ENCODE measurements at regions not wholly inside any gene's neighbourhood (a gene's known extent, or its start where the extent isn't known, plus 50 kb on each side); places are given as distances from the start of the nearest gene placed in this dataset.
"Not testable (repeated sequence)": the region's sequence is repeated elsewhere in the genome, so short reads cannot be mapped to it uniquely, and the experiment has no call there.

DNA sequence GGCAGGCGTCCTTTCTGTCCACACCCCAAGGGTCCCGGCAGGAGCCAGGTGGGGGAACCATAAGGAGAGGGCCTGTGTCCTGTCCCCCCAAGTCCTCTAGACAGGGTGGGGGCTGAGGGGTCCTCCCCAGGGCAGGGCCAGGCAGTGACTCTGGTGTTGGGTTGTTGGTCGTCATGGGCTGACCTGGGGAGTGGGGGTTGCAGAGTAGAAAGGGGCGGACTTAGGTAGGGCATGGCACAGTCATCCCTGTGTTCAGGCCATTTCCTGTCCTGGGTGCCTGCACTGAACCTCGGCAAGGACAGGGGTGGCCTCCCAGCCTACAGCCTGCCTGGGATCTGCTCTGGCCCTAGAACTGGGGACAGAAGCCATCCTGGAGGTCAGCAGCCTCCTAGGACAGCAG lies 356.2 kb downstream of the TMEM121 start:
- no peaks in the 10 kb centered on the region for H3K36me3 ChIP-seq (ENCODE audit: insufficient read depth, low read length, poor library complexity, severe bottlenecking)
- no peaks in the 10 kb centered on the region for H3K4me1 ChIP-seq (ENCODE audit: insufficient read depth, low read length, poor library complexity, severe bottlenecking)
- peaks cover 29% of the 10 kb centered on the region for H3K27me3 ChIP-seq (replicated peaks; ENCODE audit: insufficient read depth, low read depth, low read length, poor library complexity)
- ChIA-PET CTCF (no interaction called here), POLR2A (ENCODE audit: low non-redundant PET) (no interaction called here)
- no peak for TF ChIP-seq EZH2 (IDR thresholded peaks at IDR 0.05; ENCODE audit: borderline replicate concordance, low read depth, low read length, poor library complexity, severe bottlenecking)
- TF ChIP-seq, protein P1, sequence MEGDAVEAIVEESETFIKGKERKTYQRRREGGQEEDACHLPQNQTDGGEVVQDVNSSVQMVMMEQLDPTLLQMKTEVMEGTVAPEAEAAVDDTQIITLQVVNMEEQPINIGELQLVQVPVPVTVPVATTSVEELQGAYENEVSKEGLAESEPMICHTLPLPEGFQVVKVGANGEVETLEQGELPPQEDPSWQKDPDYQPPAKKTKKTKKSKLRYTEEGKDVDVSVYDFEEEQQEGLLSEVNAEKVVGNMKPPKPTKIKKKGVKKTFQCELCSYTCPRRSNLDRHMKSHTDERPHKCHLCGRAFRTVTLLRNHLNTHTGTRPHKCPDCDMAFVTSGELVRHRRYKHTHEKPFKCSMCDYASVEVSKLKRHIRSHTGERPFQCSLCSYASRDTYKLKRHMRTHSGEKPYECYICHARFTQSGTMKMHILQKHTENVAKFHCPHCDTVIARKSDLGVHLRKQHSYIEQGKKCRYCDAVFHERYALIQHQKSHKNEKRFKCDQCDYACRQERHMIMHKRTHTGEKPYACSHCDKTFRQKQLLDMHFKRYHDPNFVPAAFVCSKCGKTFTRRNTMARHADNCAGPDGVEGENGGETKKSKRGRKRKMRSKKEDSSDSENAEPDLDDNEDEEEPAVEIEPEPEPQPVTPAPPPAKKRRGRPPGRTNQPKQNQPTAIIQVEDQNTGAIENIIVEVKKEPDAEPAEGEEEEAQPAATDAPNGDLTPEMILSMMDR (conservative IDR thresholded peaks at IDR 0.05; ENCODE audit: low read depth, low read length) = no peak
- H3K9me3 ChIP-seq (ENCODE audit: low read depth, low read length, poor library complexity, severe bottlenecking) = no peaks in the 10 kb centered on the region
- H3K27ac ChIP-seq (ENCODE audit: low read depth, low read length, poor library complexity, severe bottlenecking) = no peak overlapping the region
- BruUV-seq (replicated peaks) = no TSS peak
- no peak for DNase-seq (ENCODE audit: low spot score)
- H3K4me3 ChIP-seq (ENCODE audit: low read depth, low read length, poor library complexity, severe bottlenecking) = no peak overlapping the region
- intact Hi-C loops (cut with micrococcal nuclease; ENCODE audit: unreplicated experiment) = no loop called here

DNA sequence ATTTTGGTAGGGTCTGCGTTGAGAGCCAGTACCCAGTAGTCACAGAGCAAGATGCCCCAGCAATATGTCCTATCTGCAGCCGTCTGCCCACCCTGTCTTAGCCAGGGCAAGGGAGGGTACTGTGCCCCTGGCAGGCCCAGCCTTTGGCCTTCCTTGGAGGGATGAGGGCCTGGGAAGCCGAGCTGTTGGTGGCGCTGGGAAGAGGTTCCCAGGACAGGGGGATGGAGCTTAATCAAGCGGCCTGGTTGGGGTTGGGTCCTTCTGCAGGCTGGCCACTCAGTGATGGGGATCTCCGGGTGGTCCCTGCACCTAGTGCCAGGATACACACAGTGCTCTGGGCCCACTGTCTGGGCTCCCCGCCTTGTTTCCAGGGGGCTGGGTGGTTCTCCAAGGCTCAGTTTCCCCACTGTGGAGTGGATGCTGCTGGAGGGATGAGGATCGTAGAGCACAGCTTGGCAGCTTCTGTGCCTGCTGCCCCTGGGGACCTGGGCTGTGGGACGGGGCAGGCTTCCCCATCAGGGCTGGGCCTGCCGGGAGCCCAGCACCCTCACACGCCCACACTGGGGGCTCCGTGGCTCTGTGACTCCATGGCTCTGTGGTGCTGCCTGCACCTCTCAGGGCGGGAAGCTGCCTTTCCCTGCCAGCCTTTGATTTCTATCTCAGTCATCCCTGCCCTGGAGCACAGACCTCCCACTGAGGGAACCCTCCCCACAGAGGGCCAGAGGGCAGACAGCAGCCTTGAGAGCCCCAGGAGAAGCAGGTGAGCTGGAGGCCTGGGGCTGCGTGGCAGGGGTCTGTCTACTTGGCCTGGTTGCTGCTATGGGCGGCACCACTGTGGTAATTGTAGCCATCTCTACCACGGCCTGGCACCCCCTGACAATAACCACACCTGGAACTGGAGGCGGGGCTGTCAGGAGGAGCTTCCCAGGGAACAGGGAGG lies 357.0 kb downstream of the TMEM121 start:
- no TSS peak for BruUV-seq (replicated peaks)
- Histone ChIP-seq H3K4me3 (ENCODE audit: low read depth, low read length, poor library complexity, severe bottlenecking) (no peak overlapping the region), H3K4me1 (ENCODE audit: insufficient read depth, low read length, poor library complexity, severe bottlenecking) (no peaks in the 10 kb centered on the region), H3K36me3 (ENCODE audit: insufficient read depth, low read length, poor library complexity, severe bottlenecking) (no peaks in the 10 kb centered on the region), H3K27ac (ENCODE audit: low read depth, low read length, poor library complexity, severe bottlenecking) (no peak overlapping the region), H3K9me3 (ENCODE audit: low read depth, low read length, poor library complexity, severe bottlenecking) (no peaks in the 10 kb centered on the region), H3K27me3 (replicated peaks; ENCODE audit: insufficient read depth, low read depth, low read length, poor library complexity) (peaks cover 22% of the 10 kb centered on the region)
- TF ChIP-seq EZH2 (IDR thresholded peaks at IDR 0.05; ENCODE audit: borderline replicate concordance, low read depth, low read length, poor library complexity, severe bottlenecking) = no peak
- TF ChIP-seq, protein P1 (conservative IDR thresholded peaks at IDR 0.05; ENCODE audit: low read depth, low read length) = no peak
- POLR2A ChIA-PET (ENCODE audit: low non-redundant PET) = no interaction called here
- intact Hi-C loops (cut with micrococcal nuclease; ENCODE audit: unreplicated experiment) = no loop called here
- no peak for DNase-seq (ENCODE audit: low spot score)
- CTCF ChIA-PET = no interaction called here

DNA sequence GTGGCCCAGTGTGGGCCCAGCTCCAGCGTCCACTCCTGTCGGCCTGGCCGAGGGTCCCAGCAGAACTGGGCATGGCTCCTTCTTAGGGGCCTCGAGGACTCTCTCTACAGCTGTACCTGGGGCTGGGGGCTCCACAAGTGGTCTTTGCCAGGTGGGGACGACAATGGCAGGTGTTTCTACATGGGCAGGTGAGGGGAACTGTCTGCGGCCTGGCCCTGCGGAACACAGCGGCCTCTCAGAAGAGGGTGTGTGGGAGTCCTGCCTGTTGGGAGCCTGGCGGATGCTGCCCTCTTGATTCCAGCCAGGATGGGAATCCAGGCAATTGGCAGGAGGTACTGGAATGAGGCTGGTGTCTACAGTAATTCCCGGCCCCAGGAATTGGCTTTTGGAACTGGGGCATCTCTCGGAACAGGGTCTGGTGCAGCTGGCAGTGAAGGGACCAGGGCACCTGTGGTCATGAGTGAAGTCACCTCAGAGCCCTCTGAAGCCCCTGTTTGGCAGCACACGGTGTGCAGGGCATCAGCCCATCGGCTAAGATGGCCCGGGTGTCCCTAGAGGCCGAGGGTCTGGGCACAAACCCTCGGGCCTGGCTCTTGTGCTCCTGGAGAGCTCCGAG lies 357.9 kb downstream of the TMEM121 start:
- intact Hi-C loops (cut with micrococcal nuclease; ENCODE audit: unreplicated experiment); H3K27ac ChIP-seq (ENCODE audit: low read depth, low read length, poor library complexity, severe bottlenecking); H3K36me3 ChIP-seq (ENCODE audit: insufficient read depth, low read length, poor library complexity, severe bottlenecking); POLR2A ChIA-PET (ENCODE audit: low non-redundant PET); CTCF ChIA-PET; H3K9me3 ChIP-seq (ENCODE audit: low read depth, low read length, poor library complexity, severe bottlenecking); DNase-seq (ENCODE audit: low spot score); H3K4me3 ChIP-seq (ENCODE audit: low read depth, low read length, poor library complexity, severe bottlenecking); BruUV-seq (replicated peaks); H3K4me1 ChIP-seq (ENCODE audit: insufficient read depth, low read length, poor library complexity, severe bottlenecking): not testable (repeated sequence)
- H3K27me3 ChIP-seq (replicated peaks; ENCODE audit: insufficient read depth, low read depth, low read length, poor library complexity) = peaks cover 14% of the 10 kb centered on the region
